OCI-LY3 (cell line): ENCODE measurements at regions not wholly inside any gene's neighbourhood (a gene's known extent, or its start where the extent isn't known, plus 50 kb on each side); places are given as distances from the start of the nearest gene placed in this dataset.

Experiments used
- CTCF ChIP-seq: fragments of 200-600, 300-600 bp; sonication (generic); IDR thresholded peaks from 2 replicates; pipeline ENCODE4 v1.5.1; 2014; ENCODE audit warnings: antibody characterized with exemption, low read length, low read depth
- EZH2phosphoT487 ChIP-seq: fragments of 200-600 bp; shearing (Covaris generic); IDR thresholded peaks from 2 replicates; pipeline ENCODE4 v1.6.1; 2018; ENCODE audit warnings: antibody characterized with exemption, mixed run types, low read depth

- TF ChIP-seq CTCF (no peak), EZH2phosphoT487 (no peak)
Measured at GRCh38 chr17:70891306-70891705, 722.0 kb downstream of the KCNJ2 start.
